Occipital lobe (tissue), 1 donor: ENCODE measurements at regions not wholly inside any gene's neighbourhood (a gene's known extent, or its start where the extent isn't known, plus 50 kb on each side); places are given as distances from the start of the nearest gene placed in this dataset.

Experiments used
- DNase-seq: peaks from one replicate; lab custom pipeline; 2025; lab: John Stamatoyannopoulos, UW

DNA sequence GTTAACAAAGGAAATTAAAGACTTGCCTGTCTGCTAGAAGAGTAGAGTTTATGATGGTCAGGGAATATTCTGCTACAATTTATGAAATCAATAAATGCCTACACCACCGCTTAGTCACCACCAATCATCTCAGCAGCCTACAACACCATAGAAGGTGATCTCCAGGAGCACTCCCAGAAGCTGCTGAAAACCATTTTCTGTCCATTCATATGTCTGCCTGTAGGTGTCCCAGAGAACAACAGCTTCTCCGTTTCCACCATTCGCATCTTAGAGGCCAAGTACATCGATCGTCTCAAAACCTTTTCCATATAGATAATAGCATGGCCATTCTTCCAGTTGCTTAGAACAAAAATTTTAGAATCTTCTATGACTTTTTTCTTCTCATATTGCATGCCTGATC lies 303.4 kb downstream of the KCNC2 start:
- DNase-seq = no peak

DNA sequence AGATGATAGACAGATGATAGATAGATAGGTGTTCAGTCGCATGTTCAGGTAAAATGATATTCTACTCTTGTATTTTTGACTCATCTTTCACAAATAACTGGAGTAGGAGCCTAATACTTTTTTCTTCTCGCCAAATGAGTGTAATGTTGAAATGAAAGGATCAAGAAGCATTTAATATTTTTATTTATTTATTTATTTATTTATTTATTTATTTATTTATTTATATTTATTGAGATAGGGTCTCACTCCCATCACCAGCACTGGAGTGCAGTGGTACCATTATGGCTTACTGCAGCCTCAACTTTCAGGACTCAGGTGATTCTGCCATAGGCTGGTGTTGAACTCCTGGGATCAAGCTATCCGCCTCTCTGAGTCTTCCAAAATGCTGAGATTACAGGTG lies 298.8 kb downstream of the KCNC2 start:
- DNase-seq = no peak

DNA sequence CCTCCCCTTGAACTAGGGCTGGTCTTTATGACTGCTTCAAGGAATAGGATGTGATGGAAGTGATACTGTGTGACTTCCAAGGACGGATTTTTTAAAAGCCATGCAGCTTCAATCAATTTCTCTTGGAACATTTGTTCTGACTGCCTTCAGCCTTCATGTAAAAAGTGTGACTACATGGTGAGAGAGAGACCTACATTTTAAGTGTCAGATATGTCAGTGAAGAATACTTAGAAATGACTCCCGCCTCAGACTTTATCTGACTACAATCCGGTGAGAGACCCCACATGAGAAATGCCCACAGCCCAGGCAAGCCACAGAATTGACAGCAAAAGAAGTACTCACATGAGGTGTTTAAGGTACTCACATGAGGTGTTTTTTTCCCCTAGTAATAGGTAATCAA lies 295.3 kb downstream of the KCNC2 start:
- no peak for DNase-seq

DNA sequence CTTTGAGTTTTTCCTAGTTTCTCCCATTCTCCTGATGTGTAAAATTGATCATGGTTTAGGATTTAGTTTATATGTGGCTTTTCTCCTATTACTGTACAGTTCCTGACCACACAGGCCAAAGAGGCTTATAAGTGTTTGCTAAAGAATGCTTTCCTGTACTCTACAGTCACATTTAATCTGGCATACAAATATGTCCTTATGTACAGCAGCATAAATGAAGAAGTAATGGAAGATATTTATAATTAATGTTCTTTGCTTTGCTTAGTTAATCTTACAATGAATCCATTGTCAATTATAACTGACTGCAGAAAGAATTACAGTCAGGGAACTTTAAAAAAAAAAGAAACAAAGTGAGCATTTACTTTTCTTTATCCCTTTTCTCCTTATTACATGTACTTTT lies 293.9 kb downstream of the KCNC2 start:
- DNase-seq = no peak

DNA sequence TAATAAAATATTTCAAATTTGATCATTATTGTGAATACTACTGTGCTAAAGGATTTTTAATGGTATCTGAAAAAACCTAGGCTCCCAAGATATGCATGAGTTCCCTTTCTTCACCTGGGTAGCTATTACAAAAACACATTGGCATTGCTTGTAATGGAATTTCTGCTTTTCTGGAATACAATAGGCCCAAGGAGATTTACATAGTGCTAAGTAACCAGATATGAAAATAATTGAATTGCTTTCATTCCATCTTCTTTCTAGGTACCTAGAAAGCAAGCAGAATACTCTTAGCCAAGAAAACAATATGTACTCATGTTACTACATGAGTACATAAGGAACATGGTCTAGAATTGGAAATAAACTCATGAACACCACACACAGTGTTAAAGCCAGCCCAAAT lies 291.9 kb downstream of the KCNC2 start:
- no peak for DNase-seq

DNA sequence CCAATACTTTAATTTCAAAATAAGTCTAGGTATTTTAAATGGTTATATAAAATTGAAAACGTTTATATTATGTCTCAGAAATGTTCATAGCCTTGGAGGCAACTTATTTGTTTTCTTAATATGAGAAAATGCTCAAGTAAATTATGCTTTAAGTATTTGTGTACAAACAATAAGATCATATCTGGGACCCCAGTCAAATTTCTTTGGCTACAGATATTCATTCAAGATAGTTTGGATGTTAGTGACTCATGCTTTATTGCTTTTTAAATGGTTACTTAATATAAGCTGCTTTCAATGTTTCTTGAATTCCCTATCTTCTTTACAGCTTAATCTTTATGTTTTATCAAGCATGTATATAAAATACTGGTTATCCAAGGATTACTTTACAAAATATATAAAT lies 291.3 kb downstream of the KCNC2 start:
- no peak for DNase-seq

DNA sequence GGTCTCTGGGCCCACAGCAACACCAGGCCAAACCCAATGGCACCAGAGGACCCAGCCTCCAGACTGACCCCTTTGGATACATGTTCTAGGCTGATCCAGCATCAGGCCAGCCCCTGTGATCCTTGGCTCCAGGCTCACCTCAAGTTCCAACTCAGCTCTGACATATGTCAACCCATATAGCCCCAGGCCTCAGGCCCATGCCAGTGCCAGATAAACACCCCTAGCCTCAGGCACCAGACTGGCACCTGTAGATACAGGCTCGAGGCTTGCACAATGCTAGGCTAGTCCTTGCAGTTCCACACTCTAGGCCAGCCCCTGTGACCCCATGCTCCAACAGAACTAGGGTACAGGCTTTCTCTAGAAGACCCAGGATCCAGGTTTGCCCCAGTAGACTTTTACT lies 287.5 kb downstream of the KCNC2 start:
- DNase-seq = no peak

DNA sequence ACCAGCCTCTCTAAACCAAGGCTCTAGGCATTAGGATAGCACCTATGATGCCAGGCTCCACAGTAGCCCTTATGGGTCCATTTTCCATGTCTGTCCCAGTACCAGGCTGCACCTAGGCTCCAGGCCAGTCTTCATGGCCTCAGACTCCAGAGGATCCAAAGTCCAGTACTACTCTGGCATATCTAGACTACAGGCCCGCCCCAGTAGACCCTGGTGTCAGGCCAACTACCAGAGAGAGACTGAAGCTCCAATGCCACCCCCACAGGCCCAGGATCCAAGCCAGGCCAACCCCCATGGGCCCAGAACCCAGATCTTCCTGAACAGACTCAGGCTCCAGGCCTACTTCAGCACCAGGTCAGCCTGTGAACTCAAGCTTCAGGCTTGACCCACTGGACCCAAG lies 287.0 kb downstream of the KCNC2 start:
- no peak for DNase-seq

DNA sequence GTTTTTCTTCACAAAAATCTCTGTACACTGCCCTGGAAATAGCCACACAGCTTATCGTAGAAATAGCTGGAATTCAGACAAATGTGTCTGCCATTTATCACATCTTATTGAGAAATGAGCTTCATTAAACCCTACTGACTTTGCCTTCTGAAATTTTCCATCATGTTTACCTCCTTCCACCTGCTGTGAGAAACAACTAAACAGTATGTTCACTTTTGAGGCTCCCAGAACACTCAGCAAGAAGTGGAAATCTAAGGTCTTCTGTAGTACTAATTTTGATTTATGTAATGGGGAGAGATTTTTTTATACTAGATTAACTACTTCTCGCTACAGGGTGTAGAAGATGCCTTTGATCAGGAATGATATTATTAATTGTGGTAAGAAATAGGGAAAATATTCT lies 268.0 kb downstream of the KCNC2 start:
- no peak for DNase-seq

DNA sequence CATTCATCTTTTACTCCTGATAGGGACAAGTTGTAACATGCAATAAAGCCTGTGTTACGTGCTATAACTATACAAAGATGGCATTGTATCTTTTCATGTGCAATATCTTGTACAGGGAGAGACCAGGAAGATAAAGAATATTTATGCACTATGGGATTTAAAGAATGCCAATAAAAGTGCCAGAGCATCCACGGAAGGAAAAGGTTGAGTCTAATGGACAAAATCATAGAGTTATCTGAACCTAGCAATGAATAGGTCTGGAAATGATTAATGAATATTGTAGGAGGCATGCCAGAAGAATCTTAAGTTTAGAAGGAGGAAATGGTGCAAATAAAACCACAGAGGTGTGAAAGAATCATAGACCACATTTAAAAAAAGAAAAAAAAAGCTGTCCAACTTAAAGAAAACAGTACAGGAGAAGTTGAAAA lies 263.9 kb downstream of the KCNC2 start:
- no peak for DNase-seq

DNA sequence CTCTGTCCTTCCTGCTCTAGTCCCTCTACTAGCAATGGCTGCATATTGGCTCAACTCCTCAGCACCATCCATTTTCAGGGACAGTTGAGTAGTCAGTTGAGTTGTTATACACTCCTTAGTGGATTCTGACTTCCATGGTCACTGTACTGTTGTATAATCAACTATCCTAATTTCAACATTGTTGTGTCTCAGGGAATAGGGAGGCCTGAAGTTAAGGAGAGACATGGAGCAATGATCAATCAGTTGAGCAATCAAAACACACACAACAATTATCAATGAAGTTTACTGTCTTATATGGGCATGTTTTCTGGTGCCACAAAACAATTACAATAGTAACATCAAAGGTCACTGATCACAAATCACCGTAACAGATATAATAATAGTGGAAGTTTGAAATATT lies 255.9 kb downstream of the KCNC2 start:
- DNase-seq = no peak

DNA sequence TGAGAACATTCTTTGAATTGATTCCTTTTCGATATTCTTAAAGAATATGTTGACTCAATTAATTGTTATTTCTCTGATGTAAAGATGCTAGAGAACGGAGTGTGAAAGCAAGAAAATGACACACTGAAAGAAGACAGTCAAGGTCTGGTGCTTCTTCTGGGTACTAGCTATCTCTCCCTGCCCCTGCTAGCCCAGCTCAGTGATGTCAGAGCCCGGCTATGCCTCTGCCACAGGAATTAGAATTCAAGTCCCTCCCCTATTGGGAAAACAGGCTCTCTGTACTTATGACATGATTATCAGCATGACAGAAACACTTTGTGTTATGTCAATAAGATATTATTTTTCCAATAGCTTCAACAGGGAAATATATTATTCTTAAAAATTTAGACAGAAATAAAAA lies 252.4 kb downstream of the KCNC2 start:
- DNase-seq = no peak

DNA sequence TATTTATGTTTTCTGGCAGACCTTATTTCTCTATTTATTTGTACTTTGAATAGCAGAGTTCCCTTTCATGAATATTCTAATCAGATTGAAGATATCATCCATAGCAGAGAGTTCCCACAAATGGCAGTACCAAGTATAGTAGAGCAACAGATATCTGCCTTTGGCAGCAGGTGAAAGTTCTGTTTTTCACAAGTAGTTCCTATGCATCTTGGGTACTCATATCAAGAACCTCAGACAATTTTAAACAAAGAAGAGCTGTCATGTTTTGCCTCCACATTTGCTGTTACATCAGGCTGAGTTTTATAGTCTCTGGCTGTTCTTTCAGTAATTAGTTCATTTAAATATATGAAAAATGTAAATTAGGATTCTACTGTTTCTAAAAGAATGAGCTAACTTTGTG lies 252.0 kb downstream of the KCNC2 start:
- no peak for DNase-seq

DNA sequence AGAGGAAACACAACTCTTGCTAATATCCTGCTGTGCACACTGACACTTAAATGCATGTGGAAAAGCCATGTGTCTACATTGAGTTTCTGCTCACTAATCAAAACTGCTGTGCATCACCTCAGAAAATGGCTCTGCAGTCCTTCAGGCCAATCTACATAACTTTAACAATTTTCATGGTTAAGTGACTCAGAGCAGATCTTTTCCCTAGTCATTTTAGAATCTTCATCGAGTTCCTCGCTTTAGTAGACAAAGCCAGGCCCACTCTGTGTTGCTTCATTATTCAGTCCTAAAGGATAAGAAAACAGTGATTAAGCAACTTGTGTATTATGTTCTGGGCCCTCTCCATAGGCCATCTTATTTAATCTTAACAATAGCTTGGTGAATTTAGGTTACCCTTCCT lies 250.0 kb downstream of the KCNC2 start:
- DNase-seq = no peak

DNA sequence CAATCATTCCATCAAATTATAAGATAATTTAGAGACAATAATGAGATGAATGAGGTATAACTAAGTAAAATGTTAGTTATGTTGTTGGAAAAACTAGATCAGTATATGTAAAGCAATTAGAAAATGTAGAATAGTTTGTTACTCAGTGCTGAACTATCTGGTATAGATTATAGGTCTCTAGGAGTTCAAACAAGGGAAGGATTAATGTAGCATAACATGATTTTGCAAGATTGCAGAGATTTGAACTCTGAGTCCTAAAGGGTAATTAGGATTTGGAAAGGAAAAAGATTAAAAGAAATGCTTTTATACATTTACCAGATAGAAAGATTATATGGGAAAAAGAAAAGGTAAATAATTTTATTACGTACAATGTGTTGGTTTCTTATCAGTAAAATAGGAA lies 246.3 kb downstream of the KCNC2 start:
- DNase-seq = no peak

DNA sequence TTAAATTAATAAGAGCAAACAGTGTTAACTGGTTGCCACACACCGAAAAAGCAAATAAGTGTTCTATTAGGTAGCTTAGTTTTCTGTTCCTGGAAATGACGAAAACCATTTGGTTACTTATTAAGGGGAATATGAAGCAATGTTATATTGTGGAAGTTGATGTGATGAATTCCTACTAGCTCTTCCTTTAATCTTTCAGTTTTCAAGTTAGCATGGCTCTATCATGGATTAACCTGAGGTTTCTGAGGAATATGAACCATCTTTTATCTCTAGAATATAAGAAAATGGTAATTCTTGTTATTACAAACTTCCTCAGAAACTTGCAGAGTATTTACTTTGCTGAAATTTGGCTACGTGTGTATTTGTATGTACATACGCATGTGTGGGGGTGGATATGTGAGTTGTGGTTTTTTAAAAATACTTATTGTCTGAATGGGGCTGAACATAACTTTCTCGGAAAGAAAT lies 245.7 kb downstream of the KCNC2 start:
- no peak for DNase-seq

DNA sequence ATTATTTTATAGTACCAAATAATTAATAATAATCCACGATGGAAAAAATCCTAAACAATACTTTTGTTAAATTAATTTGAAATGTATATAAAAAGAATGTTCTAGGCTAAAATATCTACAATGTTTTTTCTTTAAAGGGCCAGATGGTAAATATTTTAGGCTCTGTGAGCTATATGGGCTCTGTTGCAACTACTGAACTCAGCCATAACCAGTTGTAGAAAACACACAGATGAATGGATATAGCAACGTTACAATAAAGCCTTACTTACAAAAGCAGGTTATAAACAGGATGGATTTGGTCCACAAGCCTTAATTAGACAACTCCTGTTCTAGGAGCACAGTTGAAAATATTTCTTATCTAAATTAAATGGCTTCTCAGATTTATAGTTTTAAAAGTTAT lies 245.2 kb downstream of the KCNC2 start:
- no peak for DNase-seq

DNA sequence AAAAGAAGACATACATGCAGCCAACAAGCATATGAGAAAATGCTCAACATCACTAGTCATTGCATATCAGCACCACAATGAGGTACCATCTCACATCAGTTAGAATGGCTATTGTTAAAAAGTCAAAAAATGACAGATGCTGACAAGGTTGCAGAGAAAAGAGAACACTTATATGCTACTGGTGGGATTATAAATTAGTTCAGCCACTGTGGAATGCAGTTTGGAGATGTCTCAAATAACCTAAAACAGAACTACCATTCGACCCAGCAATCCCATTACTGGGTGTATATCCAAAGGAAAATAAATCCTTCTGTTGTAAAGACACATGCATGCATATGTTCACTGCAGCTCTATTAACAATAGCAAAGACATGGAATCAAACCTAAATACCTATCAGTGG lies 238.4 kb downstream of the KCNC2 start:
- DNase-seq = no peak

DNA sequence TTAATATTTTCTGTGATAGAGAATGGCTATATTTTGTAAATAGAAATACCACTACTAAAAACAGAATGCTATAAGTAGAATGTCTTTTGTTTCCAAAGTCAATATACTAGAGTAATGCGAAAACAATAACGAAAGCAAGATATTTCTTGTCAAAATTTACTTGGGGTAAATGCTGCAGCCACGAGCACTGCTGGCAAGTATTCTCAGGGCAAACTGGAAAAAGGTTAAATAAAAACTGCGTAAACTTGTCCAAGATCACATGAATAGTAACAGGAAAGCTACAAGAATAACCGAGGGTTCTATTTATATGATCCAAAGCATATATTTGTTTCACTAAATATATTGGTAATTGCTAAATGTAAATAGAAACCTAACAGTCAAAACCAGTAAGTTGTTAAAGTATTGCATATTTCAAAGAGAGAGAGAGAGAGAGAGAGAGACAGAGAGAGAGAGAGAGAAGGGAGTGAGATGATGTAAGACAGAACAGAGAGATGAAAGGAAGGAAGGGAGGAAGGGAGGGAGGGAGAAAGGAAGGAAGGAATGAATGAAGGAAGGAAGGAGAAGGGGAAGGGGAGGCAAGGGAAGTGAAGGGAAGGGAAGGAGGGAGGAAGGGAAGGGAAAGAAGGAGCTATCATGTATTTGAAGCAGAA lies 231.7 kb downstream of the KCNC2 start:
- no peak for DNase-seq

DNA sequence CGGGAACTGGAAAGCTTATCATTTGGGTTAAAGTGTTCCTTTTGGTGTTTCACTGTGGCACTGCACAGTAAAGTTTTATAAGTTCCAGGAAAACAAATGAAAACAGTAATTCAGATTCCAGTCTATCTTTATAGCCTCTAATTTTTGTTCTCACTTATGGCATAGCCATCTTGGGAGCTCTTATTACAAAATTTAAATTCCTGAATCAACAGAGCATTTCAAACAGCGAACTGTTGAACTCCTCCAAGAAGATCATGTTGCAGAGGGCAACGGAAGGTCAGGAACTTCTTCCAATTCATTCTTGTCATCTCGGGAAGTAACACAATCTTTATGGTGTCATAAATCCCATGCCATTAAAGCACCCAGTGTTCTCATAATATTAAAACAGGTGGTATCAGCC lies 229.1 kb downstream of the KCNC2 start:
- no peak for DNase-seq

DNA sequence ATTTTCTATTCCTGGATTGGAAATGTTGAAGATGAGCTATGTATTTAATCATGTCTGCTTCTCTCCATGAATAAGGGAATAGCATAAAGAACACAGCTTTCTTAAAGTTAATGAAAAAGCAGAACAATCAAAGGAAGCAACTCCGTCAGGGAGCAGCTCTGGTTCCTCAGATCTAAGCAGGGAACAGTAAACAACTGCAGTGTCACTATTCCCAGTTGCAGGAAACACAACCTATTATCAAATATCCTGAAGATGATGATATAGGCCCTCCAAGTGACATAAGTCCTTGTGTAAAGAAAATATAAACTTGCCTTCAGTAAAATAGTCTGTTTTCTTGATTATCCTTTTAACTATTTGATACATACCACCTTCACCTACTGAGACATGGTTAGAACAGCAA lies 228.1 kb downstream of the KCNC2 start:
- no peak for DNase-seq

DNA sequence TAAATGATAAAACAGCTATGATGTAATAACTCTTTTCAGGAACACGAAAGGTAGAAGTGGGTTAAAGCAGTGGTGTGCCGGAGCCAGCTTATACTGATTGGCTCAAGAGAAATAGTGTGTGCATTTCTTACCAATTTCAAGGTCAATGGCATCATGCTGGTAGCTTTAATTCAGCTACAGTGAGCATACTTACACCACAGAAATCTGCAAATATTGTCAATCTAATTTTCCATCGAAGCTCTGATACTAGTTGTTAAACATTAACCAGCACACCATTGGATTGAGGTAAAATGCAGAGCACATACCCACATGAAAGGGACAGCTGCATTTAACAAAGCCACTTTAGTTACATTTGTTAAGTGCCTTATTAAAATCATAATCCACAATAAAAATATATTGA lies 225.7 kb downstream of the KCNC2 start:
- DNase-seq = no peak

DNA sequence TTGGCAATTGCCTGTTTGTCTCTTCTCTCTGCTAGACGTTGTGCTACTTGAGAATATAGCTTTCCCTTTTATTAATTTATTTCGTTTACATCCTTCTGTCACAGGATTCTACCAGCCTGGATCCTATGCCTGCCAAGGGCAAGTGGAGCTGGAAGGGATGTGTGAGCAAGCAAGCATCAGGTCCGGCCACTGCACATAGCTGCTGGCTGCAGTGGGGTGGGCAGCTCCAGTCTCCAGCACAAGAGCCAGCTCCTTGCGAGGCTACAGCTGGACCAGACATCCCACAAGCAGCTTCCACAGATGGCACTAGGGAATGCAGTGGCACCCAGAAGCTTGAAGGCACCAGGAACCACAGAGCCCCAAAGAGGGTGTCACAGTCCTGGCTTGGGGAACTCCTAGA lies 225.0 kb downstream of the KCNC2 start:
- DNase-seq = no peak

DNA sequence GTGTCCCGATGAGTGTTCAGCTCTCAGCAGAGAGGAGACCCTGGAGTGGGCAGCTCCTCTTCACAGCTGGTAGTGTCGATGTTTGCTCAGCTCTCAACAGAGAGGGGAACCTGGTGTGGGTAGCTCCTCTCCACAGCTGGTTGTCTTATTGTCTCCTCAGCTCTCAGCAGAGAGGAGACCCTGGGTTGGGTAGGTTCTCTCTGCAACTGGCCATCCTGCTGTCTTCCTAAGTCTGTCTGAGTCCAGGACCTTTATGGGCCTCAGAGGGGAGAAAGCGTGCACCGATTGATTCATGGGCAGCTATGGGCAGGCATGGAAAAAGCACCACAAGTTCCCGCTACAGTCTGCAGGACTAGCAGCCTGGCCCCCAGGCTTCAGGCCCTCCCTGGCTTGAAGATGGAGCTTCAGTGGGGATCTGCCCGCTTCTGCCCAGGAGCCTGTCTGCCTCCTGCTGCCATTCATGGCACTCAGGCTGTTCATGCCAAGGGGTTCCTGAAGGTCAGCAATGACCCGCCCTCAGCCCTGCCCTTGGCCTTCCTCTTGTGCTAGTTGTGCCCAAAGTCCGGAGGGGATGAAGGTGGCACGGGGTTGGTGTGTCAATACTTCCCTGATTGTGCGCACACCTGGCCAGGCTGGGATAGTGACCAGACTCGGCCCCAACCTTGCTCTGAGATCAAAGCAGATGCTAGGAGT lies 224.2 kb downstream of the KCNC2 start:
- DNase-seq = no peak
